ENCODE measurements at regions not wholly inside any gene's neighbourhood (a gene's known extent, or its start where the extent isn't known, plus 50 kb on each side); places are given as distances from the start of the nearest gene placed in this dataset.
A peak's percentile ranks its signal among the peaks of the same experiment; 100 is the strongest.
"Not testable (repeated sequence)": the region's sequence is repeated elsewhere in the genome, so short reads cannot be mapped to it uniquely, and the experiment has no call there.

DNA sequence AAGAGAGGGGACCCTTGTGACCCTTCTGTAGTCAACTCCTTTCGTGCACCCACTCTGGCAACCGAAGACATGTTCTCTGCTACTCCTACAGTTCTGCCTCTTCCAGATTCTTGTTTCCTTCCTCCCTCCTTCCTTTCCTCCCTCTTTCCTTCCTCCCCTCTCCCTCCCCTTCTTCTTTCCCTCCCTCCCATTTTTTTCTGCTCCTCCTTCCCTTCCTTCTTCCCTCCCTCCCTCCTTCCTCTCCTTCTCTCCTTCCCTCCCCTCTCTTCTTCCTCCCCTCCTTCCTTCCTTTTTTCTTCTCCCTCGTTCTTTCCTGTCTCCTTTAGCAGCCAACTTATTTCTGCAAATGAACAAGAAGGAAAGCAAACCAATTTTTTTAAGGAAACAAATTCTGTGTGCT is 111.5 kb downstream of the NPTX2 start:
- no peak for DNase-seq

DNA sequence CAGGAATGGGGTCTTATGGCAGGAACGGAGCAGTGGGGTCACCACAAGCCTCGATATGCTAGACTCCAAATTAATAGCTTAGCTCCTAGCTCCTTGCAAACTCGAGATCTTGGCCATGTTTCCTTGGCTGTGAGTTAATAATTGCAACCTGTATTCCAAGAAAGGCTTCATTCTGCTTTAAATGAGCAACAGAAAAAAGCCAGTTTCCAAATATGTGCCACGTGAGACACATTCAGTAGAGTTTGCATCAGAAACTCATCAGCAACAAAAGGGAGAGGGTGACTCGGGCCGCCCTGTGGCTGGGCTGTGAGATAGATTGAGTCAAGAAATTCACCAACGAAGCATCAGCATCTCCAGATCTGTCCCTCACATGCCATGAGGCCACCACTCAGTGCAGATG is 112.0 kb downstream of the NPTX2 start:
- no peak for DNase-seq

GRCh38 chr7:98730326-98730725 is 113.2 kb downstream of the NPTX2 start:
- DNase-seq: no peak

- DNase-seq: no peak
Observed at GRCh38 chr7:98731651-98732050, 114.6 kb downstream of the NPTX2 start.

DNA sequence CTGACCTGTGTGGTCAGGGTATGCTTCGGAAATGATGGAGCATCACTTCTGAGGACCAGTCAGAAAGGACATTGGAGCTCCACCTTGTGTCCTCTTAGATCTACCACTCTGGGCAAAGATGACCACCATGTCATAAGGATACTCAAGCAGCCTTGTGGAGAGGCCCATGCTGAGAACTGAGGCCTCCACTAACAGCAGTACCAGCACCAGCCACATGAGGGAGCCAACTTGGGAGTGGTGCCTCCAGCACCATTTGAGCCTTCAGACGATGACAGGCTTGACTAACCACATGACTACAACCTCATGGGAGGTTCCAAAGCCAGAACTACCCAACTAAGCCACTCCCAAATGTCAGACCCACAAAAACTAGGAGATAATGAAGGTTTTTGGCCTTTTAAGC is 116.0 kb downstream of the NPTX2 start:
- DNase-seq: peak; percentile 92

- no peak for DNase-seq
Observed at GRCh38 chr7:98735801-98736200, 118.7 kb downstream of the NPTX2 start.

DNA sequence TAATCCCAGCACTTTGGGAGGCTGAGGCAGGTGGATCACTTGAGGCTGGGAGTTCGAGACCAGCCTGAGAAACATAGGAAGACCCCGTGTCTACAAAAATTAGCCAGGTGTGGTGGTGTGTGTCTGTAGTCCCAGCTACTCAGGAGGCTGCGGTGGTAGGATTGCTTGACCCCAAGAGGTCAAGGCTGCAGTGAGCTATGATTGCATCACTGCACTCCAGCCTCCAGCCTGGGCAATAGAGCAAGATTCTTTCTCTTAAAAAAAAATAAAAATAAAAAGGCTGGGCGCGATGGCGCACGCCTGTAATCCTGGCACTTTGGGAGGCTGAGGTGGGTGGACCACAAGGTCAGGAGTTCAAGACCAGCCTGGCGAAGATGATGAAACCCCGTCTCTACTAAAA is 119.4 kb downstream of the NPTX2 start:
- not testable (repeated sequence) for DNase-seq

DNA sequence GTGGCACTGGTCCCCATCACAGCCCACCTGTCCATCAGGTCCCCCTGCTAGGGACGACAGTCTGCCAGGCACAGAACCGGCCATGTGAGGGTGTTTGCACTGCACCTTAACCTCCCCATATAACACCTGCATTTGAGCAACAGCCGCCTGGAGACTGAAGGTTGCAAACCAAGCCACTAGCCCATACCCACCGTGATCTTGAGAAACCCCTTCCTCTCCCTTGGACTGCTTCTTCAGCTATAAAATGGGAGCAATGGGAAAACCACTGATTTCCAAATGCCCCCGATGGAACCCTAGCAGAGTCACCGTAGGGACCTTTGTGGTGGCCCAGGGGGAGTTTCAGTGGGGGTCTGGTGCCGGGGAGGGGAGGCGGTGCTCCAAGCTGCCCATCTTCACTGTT is 120.1 kb downstream of the NPTX2 start:
- DNase-seq: no peak

- no peak for DNase-seq
Observed at GRCh38 chr7:98740643-98741042, 123.6 kb downstream of the NPTX2 start.

DNA sequence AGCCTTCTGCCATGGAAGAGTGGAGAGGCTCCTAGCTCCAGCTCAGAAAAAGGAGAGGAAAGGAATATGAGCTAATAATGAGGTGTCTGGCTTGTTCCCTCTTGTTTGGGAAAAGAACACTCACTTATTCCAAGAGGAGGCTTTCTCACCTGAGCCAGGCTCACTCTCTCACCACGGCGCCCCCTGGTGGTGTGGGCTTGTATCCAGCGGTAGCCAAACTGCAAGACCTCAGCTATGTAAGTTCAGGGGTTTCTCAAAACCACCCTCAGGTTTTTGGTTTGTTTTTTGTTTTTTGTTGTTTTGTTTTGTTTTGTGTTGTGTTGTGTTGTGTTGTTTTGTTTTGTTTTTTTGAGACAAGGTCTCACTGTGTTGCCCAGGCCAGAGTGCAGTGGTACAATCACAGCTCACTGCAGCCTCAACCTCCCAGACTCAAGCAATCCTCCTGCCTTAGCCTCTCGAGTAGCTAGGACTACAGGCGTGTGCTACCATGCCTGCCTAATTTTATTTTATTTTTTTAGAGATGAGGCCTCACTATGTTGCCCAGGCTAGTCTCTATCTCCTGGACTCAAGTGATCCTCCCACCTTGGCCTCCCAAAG is 124.0 kb downstream of the TMEM130 start:
- DNase-seq: peak; percentile 85

DNA sequence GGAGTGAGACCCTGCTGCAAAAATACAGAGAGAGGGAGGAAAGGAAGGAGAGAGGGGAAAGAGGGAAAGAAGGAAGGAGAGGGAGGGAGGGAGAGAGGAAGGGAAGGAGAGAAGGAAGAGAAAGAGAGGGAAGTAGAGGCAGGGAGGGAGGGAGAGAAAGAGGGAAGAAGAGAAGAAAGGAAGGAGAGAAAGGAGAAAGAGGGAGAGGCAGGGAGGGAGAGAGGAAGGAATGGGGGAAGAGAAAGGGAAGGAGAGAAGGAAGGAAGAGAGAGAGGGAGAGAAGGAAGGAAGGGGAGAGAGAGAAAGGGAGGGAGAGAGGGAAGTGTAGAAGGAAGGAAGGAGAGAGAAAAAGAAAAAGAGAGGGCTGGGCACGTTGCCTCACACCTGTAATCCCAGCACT is 121.7 kb downstream of the TMEM130 start:
- no peak for DNase-seq

DNA sequence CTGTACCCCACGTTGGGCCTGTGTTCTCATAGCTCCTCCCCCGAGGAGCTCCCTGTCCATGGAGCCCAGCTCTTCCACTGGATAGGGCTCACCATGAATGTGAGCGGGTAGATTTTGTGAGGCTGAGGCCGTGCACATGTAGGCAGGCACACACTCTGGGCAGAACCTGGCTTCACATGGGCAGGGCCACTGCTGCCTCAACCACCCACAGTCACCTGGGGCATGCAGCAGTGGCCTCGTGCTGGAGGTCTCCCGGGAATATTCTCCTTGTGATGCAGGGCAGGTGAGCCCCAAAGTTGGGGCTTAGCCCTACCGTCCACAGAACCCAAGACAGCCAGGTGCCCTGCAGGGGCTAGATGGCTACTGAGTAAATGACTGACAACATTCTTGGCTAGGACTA is 116.6 kb downstream of the TMEM130 start:
- DNase-seq: no peak

GRCh38 chr7:98753989-98754479 is 115.8 kb downstream of the TMEM130 start:
- DNase-seq: peak; percentile 57

GRCh38 chr7:98755138-98755898 is 114.5 kb downstream of the TMEM130 start:
- no peak for DNase-seq

DNA sequence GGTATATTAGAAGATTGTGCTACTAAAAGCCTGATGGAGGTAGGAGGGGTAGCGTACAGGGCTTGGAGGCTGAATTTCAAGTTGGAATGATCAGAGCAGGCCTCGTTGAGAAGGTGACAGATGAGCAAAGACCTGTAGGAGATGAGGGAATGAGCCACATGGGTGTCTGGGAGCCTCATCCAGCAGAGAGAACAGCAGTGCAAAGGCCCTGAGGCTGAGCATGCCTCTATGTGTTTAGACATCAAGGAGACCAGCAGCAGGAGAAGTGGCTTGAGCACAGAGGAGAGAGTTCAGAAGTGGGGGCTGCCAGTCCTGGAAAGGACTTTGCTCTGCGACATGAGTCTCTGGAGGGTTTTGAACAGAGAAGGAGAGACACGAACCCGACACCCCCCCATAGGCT is 111.7 kb downstream of the TMEM130 start:
- DNase-seq: no peak

GRCh38 chr7:98760201-98760651 is 109.6 kb downstream of the TMEM130 start:
- no peak for DNase-seq

DNA sequence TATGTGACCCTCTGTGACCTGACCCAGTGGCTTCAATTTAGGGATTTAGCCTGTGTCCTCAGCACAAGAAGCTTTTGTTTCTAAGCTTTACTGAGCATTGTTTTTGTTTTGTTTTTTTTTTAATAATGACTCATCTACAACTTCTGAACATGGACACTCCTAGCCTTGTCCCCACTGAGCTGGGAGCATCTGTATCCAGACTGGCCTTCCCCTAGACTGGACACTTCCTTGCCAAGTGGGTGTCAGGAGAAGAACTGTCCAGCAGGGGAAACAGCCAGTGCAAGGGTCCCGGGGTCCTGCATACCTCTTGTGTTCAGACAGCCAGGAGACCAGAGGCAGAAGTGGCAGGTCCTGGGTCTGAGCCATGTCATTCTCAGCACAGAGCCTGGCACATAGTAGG is 108.6 kb downstream of the TMEM130 start:
- DNase-seq: no peak

- DNase-seq: no peak
Observed at GRCh38 chr7:98762620-98763019, 107.2 kb downstream of the TMEM130 start.

GRCh38 chr7:98763441-98763840 is 106.4 kb downstream of the TMEM130 start:
- DNase-seq: no peak

GRCh38 chr7:98764946-98765345 is 104.9 kb downstream of the TMEM130 start:
- DNase-seq: no peak

DNA sequence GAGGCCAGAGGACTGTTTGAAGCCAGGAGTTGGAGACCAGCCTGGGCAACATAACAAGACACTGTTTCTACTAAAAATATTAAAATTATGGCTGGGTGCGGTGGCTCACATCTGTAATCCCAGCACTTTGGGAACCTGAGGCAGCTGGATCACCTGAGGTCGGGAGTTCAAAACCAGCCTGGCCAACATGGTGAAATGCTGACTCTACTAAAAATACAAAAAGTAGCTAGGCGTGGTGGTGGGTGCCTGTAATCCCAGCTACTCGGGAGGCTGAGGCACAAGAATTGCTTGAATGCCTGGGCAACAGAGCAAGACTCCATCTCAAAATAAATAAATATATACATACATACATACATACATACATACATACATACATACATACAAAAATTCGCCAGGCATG is 99.7 kb downstream of the TMEM130 start:
- not testable (repeated sequence) for DNase-seq

- no peak for DNase-seq
Observed at GRCh38 chr7:98771519-98771918, 98.3 kb downstream of the TMEM130 start.

GRCh38 chr7:98771941-98772603 is 97.7 kb downstream of the TMEM130 start:
- no peak for DNase-seq

DNA sequence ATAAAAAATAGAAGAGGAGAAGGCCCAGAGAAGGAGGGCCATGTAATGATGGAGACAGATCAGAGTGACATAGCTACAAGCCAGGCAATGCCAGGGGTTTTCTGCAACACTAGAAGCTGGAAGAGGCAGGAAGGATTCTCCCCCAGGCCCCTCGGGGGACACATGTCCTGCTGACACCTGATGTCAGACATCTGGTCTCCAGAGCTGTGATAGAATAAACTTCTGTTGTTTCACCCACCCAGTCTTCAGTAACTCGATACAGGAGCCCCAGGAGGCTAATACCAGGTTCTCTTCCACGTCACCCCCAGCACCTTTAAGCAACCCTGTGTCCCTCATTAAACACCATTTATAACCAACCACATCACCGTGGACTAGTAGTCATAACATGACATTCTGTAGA is 94.9 kb downstream of the TMEM130 start:
- DNase-seq: no peak

Measured in OCI-M1 (cell line).